NCI-H1105 treated with DMSO at 0.1 percent for 48 hours (cell line): ENCODE measurements at regions not wholly inside any gene's neighbourhood (a gene's known extent, or its start where the extent isn't known, plus 50 kb on each side); places are given as distances from the start of the nearest gene placed in this dataset.

Experiments
- DNase-seq: peaks from one replicate; lab custom pipeline; 2025; lab: John Stamatoyannopoulos, UW

GRCh38 chr15:97502038-97502437, 458.5 kb upstream of the ARRDC4 start:
- DNase-seq, result no peak

GRCh38 chr15:97504031-97504792, 456.3 kb upstream of the ARRDC4 start:
- DNase-seq, result no peak

DNA sequence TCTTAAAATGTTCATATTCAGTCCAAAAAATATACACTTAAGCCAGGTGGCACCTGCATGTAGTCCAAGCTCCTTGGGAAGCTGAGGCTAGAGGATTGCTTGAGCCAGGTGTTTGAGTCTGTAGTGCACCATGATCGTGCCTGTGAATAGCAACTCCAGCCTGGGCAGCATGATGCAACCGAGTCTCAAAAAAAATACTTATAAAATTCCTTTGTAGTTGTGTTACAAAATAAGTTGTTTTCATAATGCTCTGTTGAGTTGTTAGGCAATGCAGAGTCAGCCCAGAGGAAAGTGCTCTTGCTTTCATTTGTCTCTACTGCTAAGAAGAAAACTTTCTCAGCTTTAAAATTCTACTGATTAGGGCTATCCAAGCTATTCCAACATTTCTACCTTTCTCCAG, 442.8 kb upstream of the ARRDC4 start:
- DNase-seq, result no peak

- DNase-seq, result no peak
Observed at GRCh38 chr15:97520689-97521088, 439.8 kb upstream of the ARRDC4 start.

- DNase-seq, result no peak
Observed at GRCh38 chr15:97521381-97522285, 438.9 kb upstream of the ARRDC4 start.

DNA sequence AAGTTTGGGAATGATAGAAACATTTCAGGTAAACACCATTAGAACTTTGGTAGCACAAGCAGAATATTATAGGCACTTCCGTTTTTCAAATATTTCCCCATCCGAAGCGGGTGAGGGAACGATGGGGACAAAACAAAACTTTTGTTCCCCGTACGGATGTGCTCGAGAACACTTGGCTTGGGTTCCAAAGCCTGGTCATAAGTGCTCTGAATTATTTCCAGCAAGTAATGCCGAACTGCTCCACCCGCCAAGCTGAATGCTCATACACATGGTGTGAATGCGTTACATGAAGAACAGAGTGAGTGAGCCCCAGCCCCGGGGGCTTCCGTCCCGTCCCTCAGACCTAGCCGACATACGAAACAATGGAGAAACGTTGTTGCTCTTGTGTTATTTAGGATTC, 438.2 kb upstream of the ARRDC4 start:
- DNase-seq, result no peak

- no peak for DNase-seq
Observed at GRCh38 chr15:97525809-97526208, 434.7 kb upstream of the ARRDC4 start.

DNA sequence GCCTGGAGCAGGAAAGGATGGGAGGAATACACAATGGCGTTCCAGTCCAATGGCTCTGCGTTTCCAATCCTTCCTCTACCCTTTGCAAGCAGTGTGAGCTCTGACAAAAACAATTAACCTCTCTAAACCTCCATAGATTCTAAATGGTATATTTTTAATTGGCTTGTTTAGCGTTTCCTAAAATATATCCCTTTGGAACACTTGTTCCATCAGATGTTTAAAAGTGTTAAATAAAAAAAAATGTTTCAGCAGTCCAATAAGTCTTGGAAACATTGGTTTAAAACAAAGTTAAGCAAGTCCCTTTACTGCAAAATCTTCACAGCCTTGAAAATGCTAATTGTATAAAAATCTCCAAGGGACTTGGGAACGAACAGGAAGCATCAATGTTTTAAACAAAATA, 432.3 kb upstream of the ARRDC4 start:
- DNase-seq, result no peak

GRCh38 chr15:97545799-97546198, 414.7 kb upstream of the ARRDC4 start:
- DNase-seq, result no peak

DNA sequence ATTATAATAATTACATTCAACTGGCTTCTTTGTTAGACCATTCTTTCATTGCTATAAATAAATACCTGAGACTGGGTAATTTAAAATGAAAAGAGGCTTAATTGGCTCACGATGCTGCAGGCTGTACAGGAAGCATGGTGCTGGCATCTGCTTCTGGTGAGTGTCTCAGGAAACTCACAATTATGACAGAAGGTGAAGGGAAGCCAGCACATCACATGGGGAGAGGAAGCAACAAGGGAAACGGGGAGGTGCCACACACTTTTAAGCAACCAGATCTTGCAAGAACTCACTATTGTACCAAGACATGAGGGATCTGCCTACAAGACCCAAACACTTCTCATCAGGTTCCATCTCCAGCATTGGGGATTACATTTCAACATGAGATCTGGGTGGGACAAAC, 413.1 kb upstream of the ARRDC4 start:
- DNase-seq, result peak; percentile 10

- DNase-seq, result no peak
Observed at GRCh38 chr15:97561529-97561928, 399.0 kb upstream of the ARRDC4 start.

DNA sequence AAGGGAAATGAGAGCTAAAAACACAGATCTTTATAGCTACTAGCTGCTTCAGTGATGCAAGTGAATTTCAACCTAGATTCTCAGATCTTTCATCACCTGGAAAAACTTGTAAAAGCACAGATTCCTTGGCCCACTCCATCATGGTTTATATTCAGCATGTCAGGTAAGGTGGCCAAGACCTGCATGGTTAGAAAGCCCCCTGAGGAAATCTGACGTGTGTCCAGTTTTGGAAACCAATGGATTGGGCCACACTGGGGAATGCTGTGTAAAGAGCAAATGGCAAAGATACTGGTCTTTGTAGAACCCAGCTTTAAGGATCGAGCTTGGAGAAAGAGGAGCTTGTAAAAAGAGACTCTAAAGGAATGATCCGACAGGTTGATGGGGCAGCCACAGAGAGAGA, 397.0 kb upstream of the ARRDC4 start:
- DNase-seq, result no peak

GRCh38 chr15:97566961-97567360, 393.5 kb upstream of the ARRDC4 start:
- DNase-seq, result no peak

DNA sequence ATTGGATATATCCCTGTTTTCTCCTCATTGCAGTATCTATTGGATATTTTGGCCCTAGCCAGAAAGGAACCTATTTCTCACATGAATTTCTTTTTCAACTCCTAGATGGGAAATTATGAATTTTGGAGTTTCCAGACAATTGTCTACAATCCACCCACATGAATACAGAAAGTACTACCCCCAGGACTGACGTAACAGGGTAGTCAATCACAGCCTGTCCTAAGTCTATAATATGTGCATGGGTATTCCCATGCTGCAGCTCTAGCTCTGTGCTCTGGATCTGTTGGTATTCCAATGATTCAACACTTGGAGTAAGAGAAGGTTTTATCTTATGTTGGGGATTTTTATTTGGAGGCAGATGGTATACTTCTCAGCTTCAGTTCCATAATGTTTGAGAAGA, 393.1 kb upstream of the ARRDC4 start:
- DNase-seq, result no peak

DNA sequence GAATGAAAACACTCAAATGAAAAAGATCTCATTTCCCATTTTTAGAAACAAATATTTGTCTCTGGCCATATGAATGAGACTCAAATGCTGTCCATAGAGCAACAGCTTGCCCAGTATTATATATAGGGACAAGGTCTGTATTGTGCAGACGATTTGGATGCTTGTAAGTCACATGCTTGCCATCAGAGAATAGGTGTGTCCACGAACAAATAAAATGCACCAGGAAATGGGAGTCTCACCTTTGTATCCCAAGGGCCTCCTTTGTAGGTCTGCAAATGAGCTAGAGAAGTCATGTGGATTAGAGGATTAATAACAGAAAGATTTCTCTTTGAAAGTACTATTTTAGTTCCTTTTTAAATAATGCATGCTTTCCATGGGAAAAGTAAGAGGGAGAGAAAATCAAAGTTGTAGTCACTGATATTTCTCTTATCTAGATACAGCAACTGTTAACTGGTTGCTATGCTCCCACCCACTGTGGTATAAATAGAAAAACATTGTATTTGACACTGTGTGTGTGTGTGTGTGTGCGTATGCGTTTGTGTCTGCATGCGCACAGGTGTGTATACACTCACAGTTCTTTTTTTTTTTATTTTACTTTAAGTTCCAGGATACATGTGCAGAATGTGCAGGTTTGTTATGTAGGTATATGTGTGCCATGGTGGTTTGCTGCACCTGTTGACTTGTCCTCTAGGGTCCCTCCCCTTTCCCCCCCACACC, 383.4 kb upstream of the ARRDC4 start:
- no peak for DNase-seq

DNA sequence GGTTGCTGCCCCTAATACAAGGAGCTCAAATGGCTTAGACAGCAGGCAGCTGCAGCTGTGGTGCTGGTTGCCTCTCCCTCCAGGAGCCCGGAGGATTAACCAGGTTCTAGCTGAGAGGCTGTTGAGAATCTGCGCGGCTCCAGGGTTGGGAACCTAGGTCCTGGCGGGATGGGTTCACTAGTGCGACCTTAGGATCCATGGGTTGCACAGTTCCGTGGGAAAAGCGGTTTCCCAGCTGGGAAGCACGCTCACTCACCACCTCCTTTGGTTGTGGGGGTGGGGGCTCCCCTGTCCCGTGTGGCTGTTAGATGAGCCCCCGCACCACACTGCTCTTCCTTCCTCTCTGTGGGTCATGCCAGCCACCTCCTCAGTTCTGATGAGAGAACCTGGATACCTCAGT, 375.1 kb upstream of the ARRDC4 start:
- DNase-seq, result no peak

- no peak for DNase-seq
Observed at GRCh38 chr15:97592778-97593177, 367.7 kb upstream of the ARRDC4 start.

- no peak for DNase-seq
Observed at GRCh38 chr15:97597801-97598200, 362.7 kb upstream of the ARRDC4 start.

DNA sequence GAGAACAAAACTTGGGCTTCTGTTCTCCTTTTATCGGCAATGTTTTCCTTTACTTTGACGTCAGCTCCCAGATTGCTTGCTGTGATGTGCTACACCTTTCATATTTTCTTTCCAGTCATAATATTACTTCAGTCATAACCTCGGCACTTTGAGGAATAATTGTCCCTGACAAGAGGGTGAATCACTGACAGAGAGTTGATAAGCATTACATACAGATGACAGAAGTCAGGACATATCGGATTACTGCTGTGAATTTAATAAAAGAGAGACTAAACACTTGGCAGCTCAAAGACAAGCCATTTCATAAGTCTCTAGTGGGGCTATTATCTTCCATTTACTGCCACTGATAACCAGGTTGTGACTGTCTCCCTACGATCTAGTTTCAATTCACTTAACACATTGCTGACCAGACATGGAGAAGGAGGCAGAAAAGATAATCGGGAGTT, 362.1 kb upstream of the ARRDC4 start:
- peak; percentile 67 for DNase-seq

GRCh38 chr15:97600190-97600589, 360.3 kb upstream of the ARRDC4 start:
- no peak for DNase-seq

DNA sequence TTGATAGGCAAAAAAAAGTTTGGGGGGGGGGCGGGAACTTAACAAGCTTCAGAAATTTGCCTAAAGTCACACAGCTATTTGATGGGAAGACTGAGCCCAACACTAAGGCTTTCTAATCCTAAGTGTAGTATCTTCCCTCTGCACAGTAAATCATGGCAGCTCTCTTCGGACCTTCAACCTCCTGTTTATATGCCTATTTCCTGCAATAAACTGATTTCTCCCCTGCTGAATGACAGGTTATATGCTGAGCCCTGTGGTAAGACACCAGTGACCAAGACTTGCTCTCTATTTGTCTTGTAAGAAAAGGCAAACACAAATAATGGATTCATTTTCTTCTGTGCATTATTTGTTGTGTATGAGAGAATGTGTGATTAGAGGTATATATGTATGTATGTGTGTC, 355.8 kb upstream of the ARRDC4 start:
- DNase-seq, result no peak

GRCh38 chr15:97615114-97615513, 345.4 kb upstream of the ARRDC4 start:
- no peak for DNase-seq
